ENCODE measurements at regions not wholly inside any gene's neighbourhood (a gene's known extent, or its start where the extent isn't known, plus 50 kb on each side); places are given as distances from the start of the nearest gene placed in this dataset.

- intact Hi-C loops (cut with micrococcal nuclease; ENCODE audit: unreplicated experiment): loop anchor here (5.0 kb wide), 1 partner anchor 100 kb away; no protein-coding TSS in a partner anchor
- H2AFZ ChIP-seq (ENCODE audit: low read length): no peak overlapping the region
- no peak for TF ChIP-seq SRSF9 (IDR thresholded peaks at IDR 0.05; ENCODE audit: borderline replicate concordance, insufficient read depth, low read depth, low read length, poor library complexity, severe bottlenecking)
- 0 out of 2 replicates have a peak, but pooled peaks have one; percentile 22 for TF ChIP-seq CREB1 (IDR thresholded peaks at IDR 0.05)
- TF ChIP-seq CREB1 (CRISPR knock-in tag; IDR thresholded peaks at IDR 0.05): 0 out of 2 replicates have a peak, but pooled peaks have one; percentile 7
- no peak for TF ChIP-seq PRPF4 (IDR thresholded peaks at IDR 0.05; ENCODE audit: low read depth, low read length, poor library complexity, severe bottlenecking)
- TF ChIP-seq ZNF549 (CRISPR knock-in tag; IDR thresholded peaks at IDR 0.05): no peak
- no peak for TF ChIP-seq ZNF326 (CRISPR knock-in tag; IDR thresholded peaks at IDR 0.05; ENCODE audit: borderline replicate concordance)
- TF ChIP-seq MNT (IDR thresholded peaks at IDR 0.05): no peak
Observed at GRCh38 chr4:186827534-186827897, 103.9 kb upstream of the FAT1 start.

GRCh38 chr4:186829097-186829496 is 105.4 kb upstream of the FAT1 start:
- ChIA-PET CTCF (ENCODE audit: low intra/inter-chr PET ratio, low total read pairs) (no interaction called here), POLR2A (no interaction called here)
- no peak for FAIRE-seq
- no TSS peak for BruUV-seq (replicated peaks)
- ATAC-seq: no peak
- 73% methylated on average over 6 of the region's 6 CpGs for WGBS (ENCODE audit: low lambda C conversion rate)
- no peaks in the 10 kb centered on the region for H3K9me3 ChIP-seq (ENCODE audit: low read length)
- no peak overlapping the region for H3K27ac ChIP-seq (ENCODE audit: extremely low read length, insufficient read depth, low read length)
- intact Hi-C loops (cut with micrococcal nuclease; ENCODE audit: unreplicated experiment) (loop anchor here (5.0 kb wide), 1 partner anchor 102 kb away; no protein-coding TSS in a partner anchor), in situ Hi-C loops (cut with HindIII; ENCODE audit: extremely low pct_ligation_motif_present, low pct_unique_long_range_greater_than_20kb) (no loop called here)
- DNase-seq (ENCODE audit: low spot score): no peak
- peaks cover 0 to 5% of the 10 kb centered on the region in 2 experiments; a peak in 2 of 5 replicates for H3K27me3 ChIP-seq (ENCODE audit: control insufficient read depth in 1 of 2, insufficient read depth in 2 of 2, low read length in 2 of 2)
- H3K4me3 ChIP-seq (replicated peaks in 1 of 3; ENCODE audit: insufficient read depth in 1 of 3, low read depth in 2 of 3, low read length in 3 of 3): no peak overlapping the region; a peak in 1 of 6 replicates
- no peaks in the 10 kb centered on the region for H3K36me3 ChIP-seq (replicated peaks in 1 of 2; ENCODE audit: control insufficient read depth in 1 of 2, insufficient read depth in 2 of 2, low read length in 2 of 2)
- no peak overlapping the region for H2AFZ ChIP-seq (ENCODE audit: low read length)
- no peaks in the 10 kb centered on the region for H4K20me1 ChIP-seq (ENCODE audit: insufficient read depth, low read length)
- H3K4me1 ChIP-seq (ENCODE audit: insufficient read depth, low read length): peaks cover 69% of the 10 kb centered on the region
- peak overlapping the region; percentile 45; the same call in 1 of the 2 replicates for H3K9ac ChIP-seq (ENCODE audit: insufficient read depth, low read depth, low read length)
- peak overlapping the region; percentile 70; the same call in 1 of the 2 replicates for H3K4me2 ChIP-seq (ENCODE audit: low read depth, low read length)
- H3K79me2 ChIP-seq (ENCODE audit: insufficient read depth, low read length): no peaks in the 10 kb centered on the region
- TF ChIP-seq GATAD2A (CRISPR knock-in tag; IDR thresholded peaks at IDR 0.05): no peak
- TF ChIP-seq ZNF282 (IDR thresholded peaks at IDR 0.05; ENCODE audit: partially characterized antibody): no peak
- TF ChIP-seq ZNF777 (CRISPR knock-in tag; IDR thresholded peaks at IDR 0.05): no peak
- no peak for TF ChIP-seq ZFP41 (CRISPR knock-in tag; IDR thresholded peaks at IDR 0.05; ENCODE audit: borderline replicate concordance)
- TF ChIP-seq SRSF4 (IDR thresholded peaks at IDR 0.05; ENCODE audit: low read depth, low read length, poor library complexity, severe bottlenecking): no peak
- no peak for TF ChIP-seq ZNF639 (CRISPR knock-in tag; conservative IDR thresholded peaks at IDR 0.05)
- no peak for TF ChIP-seq ZNF749 (CRISPR knock-in tag; IDR thresholded peaks at IDR 0.05; ENCODE audit: borderline replicate concordance)
- no peak for TF ChIP-seq CBX5 (CRISPR knock-in tag; IDR thresholded peaks at IDR 0.05; ENCODE audit: borderline replicate concordance)
- TF ChIP-seq MNT (IDR thresholded peaks at IDR 0.05): no peak

More at GRCh38 chr4:186827534-186827897, 103.9 kb upstream of the FAT1 start:
- H3K9me3 ChIP-seq (ENCODE audit: low read length): no peaks in the 10 kb centered on the region
- no peak overlapping the region for H3K4me2 ChIP-seq (ENCODE audit: low read depth, low read length)
- no peaks in the 10 kb centered on the region for H3K36me3 ChIP-seq (replicated peaks in 1 of 2; ENCODE audit: control insufficient read depth in 1 of 2, insufficient read depth in 2 of 2, low read length in 2 of 2)
- peaks cover 85% of the 10 kb centered on the region for H3K4me1 ChIP-seq (ENCODE audit: insufficient read depth, low read length)
- in situ Hi-C loops (cut with HindIII; ENCODE audit: extremely low pct_ligation_motif_present, low pct_unique_long_range_greater_than_20kb): no loop called here
- WGBS (ENCODE audit: low lambda C conversion rate): 70% methylated on average over 6 of the region's 6 CpGs
- no peak for ATAC-seq
- CTCF ChIA-PET (ENCODE audit: low intra/inter-chr PET ratio, low total read pairs): no interaction called here
- H3K9ac ChIP-seq (ENCODE audit: insufficient read depth, low read depth, low read length): no peak overlapping the region
- FAIRE-seq: no peak
- BruUV-seq (replicated peaks): no TSS peak
- H4K20me1 ChIP-seq (ENCODE audit: insufficient read depth, low read length): no peaks in the 10 kb centered on the region
- POLR2A ChIA-PET: no interaction called here
- DNase-seq (ENCODE audit: low spot score): no peak
- H3K27me3 ChIP-seq (ENCODE audit: control insufficient read depth in 1 of 2, insufficient read depth in 2 of 2, low read length in 2 of 2): no peaks in the 10 kb centered on the region
- no peaks in the 10 kb centered on the region for H3K79me2 ChIP-seq (ENCODE audit: insufficient read depth, low read length)
- no peak overlapping the region for H3K27ac ChIP-seq (ENCODE audit: extremely low read length, insufficient read depth, low read length)
- H3K4me3 ChIP-seq (replicated peaks in 1 of 3; ENCODE audit: insufficient read depth in 1 of 3, low read depth in 2 of 3, low read length in 3 of 3): no peak overlapping the region
